ENCODE measurements at regions not wholly inside any gene's neighbourhood (a gene's known extent, or its start where the extent isn't known, plus 50 kb on each side); places are given as distances from the start of the nearest gene placed in this dataset.

DNA sequence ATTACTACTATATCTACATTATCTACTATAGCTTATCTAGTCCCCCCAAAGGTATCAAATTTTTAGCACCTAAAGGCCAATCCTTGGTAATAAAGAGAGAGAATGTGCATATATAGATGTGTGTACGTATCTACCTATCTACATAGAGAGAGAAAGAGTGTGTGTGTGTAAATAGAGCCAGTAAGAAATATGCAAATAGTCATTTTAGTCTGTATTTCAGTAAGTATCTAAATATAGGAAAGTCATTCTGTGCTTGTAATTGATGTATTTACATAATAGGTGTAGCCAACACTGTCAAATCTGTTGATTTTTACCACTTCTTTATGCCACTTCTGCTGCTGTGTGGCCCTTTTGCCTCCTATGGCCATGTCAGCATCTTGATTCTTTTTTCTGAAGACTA, 284.5 kb upstream of the TFPI start:
- Histone ChIP-seq H3K9ac (ENCODE audit: insufficient read length) (no peak overlapping the region), H3K4me3 (no peak overlapping the region), H3K9me3 (ENCODE audit: low read depth, low read length) (no peaks in the 10 kb centered on the region), H3K27ac (no peak overlapping the region), H3K36me3 (ENCODE audit: insufficient read depth, low read length) (no peaks in the 10 kb centered on the region)
- no peak for DNase-seq (ENCODE audit: low read depth, low spot score)
- TF ChIP-seq FOXP2 (optimal IDR thresholded peaks at IDR 0.05; ENCODE audit: control extremely low read depth, extremely low read length, insufficient read depth) (no peak), EZH2 (IDR thresholded peaks at IDR 0.05) (no peak), POLR2AphosphoS5 (IDR thresholded peaks at IDR 0.05; ENCODE audit: borderline replicate concordance, low read depth, low read length) (no peak)

DNA sequence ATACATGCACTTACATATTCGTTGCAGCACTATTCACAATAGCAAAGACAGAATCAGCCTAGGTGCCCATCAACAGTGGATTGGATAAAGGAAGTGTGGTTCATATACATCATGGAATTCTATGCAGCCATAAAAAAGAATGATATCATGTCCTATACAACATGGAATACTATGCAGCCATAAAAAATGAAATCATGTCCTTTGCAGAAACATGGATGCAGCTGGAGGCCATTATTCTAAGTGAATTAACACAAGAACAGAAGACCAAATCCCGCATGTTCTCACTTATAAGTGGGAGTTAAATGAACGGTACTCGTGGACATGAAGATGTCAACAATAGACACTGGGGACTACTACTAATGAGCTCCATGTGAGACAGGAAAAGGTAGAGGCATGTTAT, 288.1 kb upstream of the TFPI start:
- no peak for TF ChIP-seq FOXP2 (optimal IDR thresholded peaks at IDR 0.05; ENCODE audit: control extremely low read depth, extremely low read length, insufficient read depth)
- no peak for TF ChIP-seq POLR2AphosphoS5 (IDR thresholded peaks at IDR 0.05; ENCODE audit: borderline replicate concordance, low read depth, low read length)
- TF ChIP-seq EZH2 (IDR thresholded peaks at IDR 0.05), result no peak
- H3K27ac ChIP-seq, result no peak overlapping the region
- no peak overlapping the region for H3K4me3 ChIP-seq
- no peak overlapping the region for H3K9ac ChIP-seq (ENCODE audit: insufficient read length)
- no peaks in the 10 kb centered on the region for H3K36me3 ChIP-seq (ENCODE audit: insufficient read depth, low read length)
- DNase-seq (ENCODE audit: low read depth, low spot score), result no peak
- no peaks in the 10 kb centered on the region for H3K9me3 ChIP-seq (ENCODE audit: low read depth, low read length)

DNA sequence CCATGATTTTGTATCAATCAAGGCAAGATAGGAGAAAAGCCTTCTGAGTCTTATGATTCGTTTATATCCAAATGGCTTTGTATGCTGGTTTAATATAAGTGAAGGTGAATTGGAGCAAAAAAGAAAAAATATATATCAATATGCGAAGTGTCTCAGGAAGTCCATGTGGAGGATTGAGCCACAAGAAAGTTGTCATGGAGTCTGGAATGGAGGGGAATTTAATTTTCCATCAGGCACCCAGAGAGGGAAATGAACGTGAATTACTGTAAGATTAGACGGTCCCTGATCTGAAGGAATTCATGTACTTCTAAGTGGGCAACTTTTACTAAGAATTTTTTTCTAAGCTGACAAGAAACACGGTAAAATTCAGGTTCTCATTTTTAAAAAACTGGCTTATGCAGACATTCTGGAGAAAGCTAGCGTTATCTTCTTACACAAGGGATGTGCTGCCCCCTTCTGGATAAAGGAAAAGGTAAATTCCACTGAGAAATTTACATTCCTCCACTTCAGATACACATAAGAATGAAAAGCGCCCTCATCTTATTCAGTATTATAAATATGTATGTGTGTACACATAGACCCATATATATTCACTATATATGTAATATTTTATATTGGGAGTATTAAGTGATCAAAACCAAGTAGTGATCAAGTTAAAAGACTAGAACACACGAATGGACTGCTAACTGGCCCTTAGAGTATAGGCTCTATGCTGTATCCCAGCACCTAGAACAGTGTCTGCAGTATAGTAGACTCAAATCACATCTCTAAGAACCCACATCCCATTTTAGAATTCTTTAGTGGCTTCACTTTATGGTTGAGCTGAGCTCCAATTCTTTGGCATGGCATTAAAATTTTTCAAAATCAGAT, 289.0 kb upstream of the TFPI start:
- H3K36me3 ChIP-seq (ENCODE audit: insufficient read depth, low read length), result no peaks in the 10 kb centered on the region
- peak; percentile 64 for DNase-seq (ENCODE audit: low read depth, low spot score)
- no peak for TF ChIP-seq POLR2AphosphoS5 (IDR thresholded peaks at IDR 0.05; ENCODE audit: borderline replicate concordance, low read depth, low read length)
- TF ChIP-seq EZH2 (IDR thresholded peaks at IDR 0.05), result no peak
- no peak for TF ChIP-seq FOXP2 (optimal IDR thresholded peaks at IDR 0.05; ENCODE audit: control extremely low read depth, extremely low read length, insufficient read depth)
- peak overlapping the region; percentile 43 for H3K4me3 ChIP-seq
- peak overlapping the region; percentile 48 for H3K9ac ChIP-seq (ENCODE audit: insufficient read length)
- no peak overlapping the region for H3K27ac ChIP-seq
- H3K9me3 ChIP-seq (ENCODE audit: low read depth, low read length), result no peaks in the 10 kb centered on the region

DNA sequence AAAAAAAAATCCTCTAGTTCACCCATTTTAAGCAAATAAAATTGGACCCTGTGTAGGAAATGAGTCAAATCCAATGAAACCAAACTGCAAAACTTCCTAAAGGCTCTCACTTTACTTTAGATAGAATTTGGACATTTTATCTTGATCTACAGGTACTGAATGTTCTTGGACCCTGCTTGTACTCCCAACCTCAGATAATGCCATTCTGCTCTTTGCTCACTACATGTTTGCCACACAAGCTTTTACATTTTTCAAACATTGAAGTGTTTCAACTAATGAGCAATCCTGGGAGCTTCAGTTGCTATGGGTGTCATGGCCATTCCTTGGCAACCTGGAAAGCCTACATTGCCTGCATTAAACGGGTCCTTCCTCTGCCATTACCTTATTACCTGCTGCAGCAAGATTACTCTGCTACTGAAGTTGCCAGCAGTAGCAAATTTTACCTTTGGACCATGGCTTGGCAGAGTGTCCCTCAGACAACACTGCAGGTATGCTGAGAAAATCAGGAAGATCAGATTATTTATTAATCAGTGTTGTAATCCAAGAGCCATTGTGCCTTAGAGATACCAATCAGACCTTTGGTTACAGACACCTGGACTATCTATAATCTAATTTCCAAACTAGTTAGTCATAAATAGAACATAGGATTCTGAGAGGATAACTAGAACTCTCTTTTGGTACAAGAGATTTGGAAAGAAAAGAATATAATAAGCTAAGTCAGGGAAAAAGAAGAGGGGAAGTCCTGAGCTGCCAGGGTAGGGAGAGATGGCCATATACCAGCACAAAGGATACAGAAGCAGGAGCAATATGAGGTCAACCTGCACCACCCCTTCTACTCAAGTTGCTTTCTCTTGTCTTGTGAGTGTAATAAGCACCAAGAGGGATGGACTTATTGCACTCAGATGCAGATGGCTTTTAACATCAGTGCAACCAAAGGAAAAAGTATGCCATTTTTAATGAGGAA, 293.3 kb upstream of the TFPI start:
- H3K4me3 ChIP-seq, result no peak overlapping the region
- H3K9me3 ChIP-seq (ENCODE audit: low read depth, low read length), result no peaks in the 10 kb centered on the region
- H3K27ac ChIP-seq, result no peak overlapping the region
- no peak for DNase-seq (ENCODE audit: low read depth, low spot score)
- TF ChIP-seq EZH2 (IDR thresholded peaks at IDR 0.05) (no peak), POLR2AphosphoS5 (IDR thresholded peaks at IDR 0.05; ENCODE audit: borderline replicate concordance, low read depth, low read length) (no peak), FOXP2 (optimal IDR thresholded peaks at IDR 0.05; ENCODE audit: control extremely low read depth, extremely low read length, insufficient read depth) (no peak)
- H3K9ac ChIP-seq (ENCODE audit: insufficient read length), result no peak overlapping the region
- H3K36me3 ChIP-seq (ENCODE audit: insufficient read depth, low read length), result no peaks in the 10 kb centered on the region

DNA sequence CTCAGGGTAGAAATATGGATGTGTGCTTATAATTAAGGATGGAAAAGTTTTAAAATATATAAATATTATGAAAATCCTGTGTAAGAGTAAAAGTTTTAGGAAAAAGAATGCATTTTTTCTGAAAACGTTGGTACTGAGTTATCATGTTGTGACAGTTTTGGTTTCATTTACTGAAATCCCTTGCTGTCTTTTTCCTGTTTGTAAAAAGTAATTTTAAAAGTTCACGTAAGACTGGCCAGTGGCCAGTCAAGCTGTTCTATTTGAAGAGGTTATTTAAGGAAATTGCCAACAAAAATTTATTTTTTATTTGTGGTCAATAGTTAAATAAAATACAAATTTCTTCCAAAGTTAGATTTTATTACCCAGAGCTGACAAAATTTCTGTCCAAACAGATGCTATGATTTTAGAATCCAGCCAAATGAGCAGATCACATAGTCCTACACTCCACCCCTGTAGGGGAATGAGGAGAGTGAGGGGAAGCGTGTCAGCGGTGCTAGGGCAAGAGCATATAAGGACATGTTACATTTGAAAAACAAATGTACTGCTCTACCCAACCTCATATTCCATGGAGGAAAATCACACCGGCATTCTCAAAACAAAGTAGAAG, 297.8 kb upstream of the TFPI start:
- H3K36me3 ChIP-seq (ENCODE audit: insufficient read depth, low read length), result no peaks in the 10 kb centered on the region
- H3K4me3 ChIP-seq, result no peak overlapping the region
- H3K9me3 ChIP-seq (ENCODE audit: low read depth, low read length), result no peaks in the 10 kb centered on the region
- DNase-seq (ENCODE audit: low read depth, low spot score), result no peak
- TF ChIP-seq EZH2 (IDR thresholded peaks at IDR 0.05) (no peak), FOXP2 (optimal IDR thresholded peaks at IDR 0.05; ENCODE audit: control extremely low read depth, extremely low read length, insufficient read depth) (no peak), POLR2AphosphoS5 (IDR thresholded peaks at IDR 0.05; ENCODE audit: borderline replicate concordance, low read depth, low read length) (no peak)
- no peak overlapping the region for H3K9ac ChIP-seq (ENCODE audit: insufficient read length)
- H3K27ac ChIP-seq, result no peak overlapping the region

DNA sequence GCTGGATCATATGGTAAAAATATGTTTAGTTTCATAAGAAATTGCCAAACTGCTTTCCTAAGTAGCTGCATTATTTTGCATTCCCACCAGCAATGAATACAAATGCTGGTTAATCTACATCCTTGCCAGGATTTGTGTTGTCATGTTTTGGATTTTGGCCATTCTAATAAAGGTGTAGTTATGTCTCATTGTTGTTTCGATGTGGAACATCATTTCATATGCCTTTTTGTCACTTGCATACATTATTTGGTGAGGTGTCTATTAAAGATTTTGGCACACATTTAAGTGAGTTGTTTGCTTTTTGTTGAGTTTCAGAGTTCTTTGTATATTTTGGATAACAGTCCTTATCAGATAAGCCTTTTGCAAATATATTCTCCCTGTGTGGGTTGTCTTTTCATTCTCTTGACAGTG, 299.2 kb upstream of the TFPI start:
- Histone ChIP-seq H3K4me3 (no peak overlapping the region), H3K9me3 (ENCODE audit: low read depth, low read length) (no peaks in the 10 kb centered on the region), H3K9ac (ENCODE audit: insufficient read length) (no peak overlapping the region), H3K36me3 (ENCODE audit: insufficient read depth, low read length) (no peaks in the 10 kb centered on the region), H3K27ac (no peak overlapping the region)
- TF ChIP-seq EZH2 (IDR thresholded peaks at IDR 0.05), result no peak
- no peak for DNase-seq (ENCODE audit: low read depth, low spot score)

DNA sequence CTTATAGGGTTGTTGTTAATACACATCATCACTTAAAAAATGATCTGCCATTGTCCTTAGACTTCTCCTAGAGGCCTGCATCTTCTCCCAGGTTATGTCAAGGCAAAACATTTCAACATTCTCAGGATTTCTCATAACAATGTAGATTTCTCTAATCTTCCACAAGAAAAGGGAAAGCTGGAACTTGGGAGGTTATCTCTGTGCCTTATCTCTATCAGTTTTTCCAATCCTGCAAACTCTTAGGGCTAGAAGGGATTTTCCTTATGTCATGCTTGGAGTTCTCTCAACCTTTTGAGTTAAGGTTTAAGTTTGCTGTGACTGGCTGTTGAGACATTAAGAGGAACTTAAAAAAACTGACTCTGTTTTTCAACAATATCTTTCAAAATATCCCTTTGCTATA, 300.6 kb upstream of the TFPI start:
- Histone ChIP-seq H3K9me3 (ENCODE audit: low read depth, low read length) (no peaks in the 10 kb centered on the region), H3K36me3 (ENCODE audit: insufficient read depth, low read length) (no peaks in the 10 kb centered on the region), H3K9ac (ENCODE audit: insufficient read length) (no peak overlapping the region), H3K4me3 (no peak overlapping the region), H3K27ac (no peak overlapping the region)
- TF ChIP-seq POLR2AphosphoS5 (IDR thresholded peaks at IDR 0.05; ENCODE audit: borderline replicate concordance, low read depth, low read length) (no peak), EZH2 (IDR thresholded peaks at IDR 0.05) (no peak), FOXP2 (optimal IDR thresholded peaks at IDR 0.05; ENCODE audit: control extremely low read depth, extremely low read length, insufficient read depth) (no peak)
- no peak for DNase-seq (ENCODE audit: low read depth, low spot score)

DNA sequence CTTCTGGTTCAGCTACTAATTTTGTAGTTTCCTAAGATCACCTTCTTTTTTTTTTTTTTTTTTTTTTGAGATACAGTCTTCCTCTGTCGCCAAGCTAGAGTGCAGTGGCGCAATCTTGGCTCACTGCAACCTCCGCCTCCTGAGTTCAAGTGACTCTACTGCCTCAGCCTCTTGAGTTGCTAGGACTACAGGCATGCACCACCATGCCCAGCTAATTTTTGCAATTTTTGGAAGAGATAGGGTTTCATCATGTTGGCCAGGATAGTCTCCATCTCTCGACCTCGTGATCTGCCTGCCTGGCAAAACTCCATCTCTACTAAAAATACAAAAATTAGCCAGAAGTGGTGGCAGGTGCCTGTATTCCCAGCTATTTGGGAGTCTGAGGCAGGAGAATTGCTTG, 301.5 kb upstream of the TFPI start:
- no peak for TF ChIP-seq FOXP2 (optimal IDR thresholded peaks at IDR 0.05; ENCODE audit: control extremely low read depth, extremely low read length, insufficient read depth)
- TF ChIP-seq EZH2 (IDR thresholded peaks at IDR 0.05), result no peak
- TF ChIP-seq POLR2AphosphoS5 (IDR thresholded peaks at IDR 0.05; ENCODE audit: borderline replicate concordance, low read depth, low read length), result no peak
- Histone ChIP-seq H3K36me3 (ENCODE audit: insufficient read depth, low read length) (no peaks in the 10 kb centered on the region), H3K4me3 (no peak overlapping the region), H3K9me3 (ENCODE audit: low read depth, low read length) (no peaks in the 10 kb centered on the region), H3K27ac (no peak overlapping the region), H3K9ac (ENCODE audit: insufficient read length) (no peak overlapping the region)
- DNase-seq (ENCODE audit: low read depth, low spot score), result no peak
